Neural cell (in vitro differentiated cells): ENCODE measurements at regions not wholly inside any gene's neighbourhood (a gene's known extent, or its start where the extent isn't known, plus 50 kb on each side); places are given as distances from the start of the nearest gene placed in this dataset.

Experiments
- H2AFZ ChIP-seq: fragments of 200-600, 300-800 bp; sonication (generic), shearing (Covaris generic); 2 replicates; pipeline ENCODE4 v1.6.0; 2014; ENCODE audit warnings: low read depth, mild to moderate bottlenecking, antibody characterized with exemption, low read length, moderate library complexity
- H3F3A ChIP-seq: fragments of 200-600 bp; shearing (Covaris generic); 2 replicates; pipeline ENCODE4 v1.6.1; 2016; ENCODE audit warnings: mild to moderate bottlenecking, moderate library complexity, mixed read lengths, antibody characterized with exemption, low read length; ENCODE audit not compliant: insufficient read depth, poor library complexity, severe bottlenecking
- H3K27ac ChIP-seq: fragments of 200-600, 300-800 bp; sonication (generic), shearing (Covaris generic); 2 replicates; pipeline ENCODE4 v1.5.1; 2014; ENCODE audit warnings: mild to moderate bottlenecking, low read length, moderate library complexity
- H3K27me3 ChIP-seq: fragments of 300-800, 200-600 bp; sonication (generic), shearing (Covaris generic); 2 replicates; pipeline ENCODE4 v1.6.0; 2014; ENCODE audit warnings: mild to moderate bottlenecking, low read depth, low read length, moderate library complexity; ENCODE audit not compliant: insufficient read depth
- H3K36me3 ChIP-seq: fragments of 300-800, 200-600 bp; sonication (generic), shearing (Covaris generic); 2 replicates; pipeline ENCODE4 v1.5.1; 2014; ENCODE audit warnings: mild to moderate bottlenecking, antibody characterized with exemption, low read length, moderate library complexity; ENCODE audit not compliant: insufficient read depth
- H3K4me2 ChIP-seq: fragments of 300-800, 200-600 bp; sonication (generic), shearing (Covaris generic); 2 replicates; pipeline ENCODE4 v1.6.0; 2014; ENCODE audit warnings: mild to moderate bottlenecking, low read length
- H3K4me3 ChIP-seq: fragments of 300-800, 200-600 bp; sonication (generic), shearing (Covaris generic); 2 replicates; pipeline ENCODE4 v1.5.1; 2014; ENCODE audit warnings: mild to moderate bottlenecking, low read length, moderate library complexity
- H3K79me2 ChIP-seq: fragments of 200-600 bp; shearing (Covaris generic); replicated peaks from 2 replicates; pipeline ENCODE4 v1.6.0; 2014; ENCODE audit warnings: mild to moderate bottlenecking, low read length, moderate library complexity; ENCODE audit not compliant: insufficient read depth
- H3K9ac ChIP-seq: fragments of 300-800, 200-600 bp; sonication (generic), shearing (Covaris generic); 2 replicates; pipeline ENCODE4 v1.6.1; 2016; ENCODE audit warnings: mild to moderate bottlenecking, low read length, mixed read lengths
- H3K9me2 ChIP-seq: fragments of 200-600 bp; shearing (Covaris generic); 2 replicates; pipeline ENCODE4 v1.6.1; 2016; ENCODE audit warnings: mild to moderate bottlenecking, low read length, mixed read lengths; ENCODE audit not compliant: insufficient read depth
- H3K9me3 ChIP-seq: fragments of 200-600, 300-800 bp; sonication (generic), shearing (Covaris generic); 2 replicates; pipeline ENCODE4 v1.6.1; 2016; ENCODE audit warnings: mild to moderate bottlenecking, mixed run types, low read length, moderate library complexity, mixed read lengths
- H4K20me1 ChIP-seq: fragments of 200-600 bp; shearing (Covaris generic); 2 replicates; pipeline ENCODE4 v1.6.1; 2016; ENCODE audit warnings: mild to moderate bottlenecking, mixed run types; ENCODE audit not compliant: insufficient read depth
- CTCF ChIP-seq: fragments of 450-650 bp; IDR thresholded peaks from 2 replicates; pipeline ENCODE4 v1.5.1; 2014; ENCODE audit warnings: antibody characterized with exemption, mild to moderate bottlenecking, moderate library complexity; ENCODE audit not compliant: poor library complexity, severe bottlenecking
- EZH2 ChIP-seq: fragments of 200-600, 300-800 bp; shearing (Covaris generic), sonication (generic); IDR thresholded peaks from 2 replicates; pipeline ENCODE4 v1.6.1; 2014; ENCODE audit warnings: antibody characterized with exemption, low read length, borderline replicate concordance, mild to moderate bottlenecking; ENCODE audit not compliant: insufficient read depth, poor library complexity, severe bottlenecking
- MXI1 ChIP-seq: fragments of 450-650 bp; conservative IDR thresholded peaks from 2 replicates; pipeline ENCODE4 v1.6.1; 2014; ENCODE audit warnings: antibody characterized with exemption, mild to moderate bottlenecking; ENCODE audit not compliant: poor library complexity, severe bottlenecking
- POLR2AphosphoS5 ChIP-seq: IDR thresholded peaks from 2 replicates; pipeline ENCODE4 v1.6.1; 2012
- REST ChIP-seq: IDR thresholded peaks from 2 replicates; pipeline ENCODE4 v1.6.1; 2012; ENCODE audit warnings: borderline replicate concordance
- SMC3 ChIP-seq: fragments of 450-650 bp; conservative IDR thresholded peaks from 2 replicates; pipeline ENCODE4 v1.6.1; 2014; ENCODE audit warnings: antibody characterized with exemption, mild to moderate bottlenecking, moderate library complexity; ENCODE audit not compliant: poor library complexity
- TAF1 ChIP-seq: IDR thresholded peaks from 2 replicates; pipeline ENCODE4 v1.6.1; 2012; ENCODE audit warnings: low read depth

DNA sequence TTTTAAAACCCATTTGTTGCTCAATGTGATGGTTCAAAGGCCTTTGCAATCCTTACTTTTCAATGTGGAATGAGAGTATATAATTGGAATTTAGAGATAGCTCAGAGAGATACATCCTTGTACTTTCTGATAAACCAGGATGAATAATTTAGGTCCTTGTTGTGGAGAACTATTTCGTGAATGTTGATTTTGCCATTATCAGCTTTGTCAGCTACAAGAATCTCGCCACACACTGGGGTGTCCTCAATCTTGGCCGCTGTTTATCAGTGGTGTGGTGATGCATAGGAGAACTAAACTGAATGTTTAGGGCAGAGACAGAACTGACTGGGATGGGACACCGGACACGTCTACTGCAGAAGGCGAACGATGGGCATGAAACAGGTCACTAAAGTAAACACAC is 111.2 kb upstream of the SLC35B3 start:
- Histone ChIP-seq H3K4me3 (no peak overlapping the region), H3K27ac (no peak overlapping the region), H4K20me1 (no peaks in the 10 kb centered on the region), H3K9me2 (no peaks in the 10 kb centered on the region), H3K36me3 (no peaks in the 10 kb centered on the region), H3K4me2 (no peak overlapping the region), H3K27me3 (no peaks in the 10 kb centered on the region), H3F3A (no peaks in the 10 kb centered on the region), H3K79me2 (no peaks in the 10 kb centered on the region), H3K9me3 (no peaks in the 10 kb centered on the region), H3K9ac (no peak overlapping the region), H2AFZ (no peak overlapping the region)
- no peak for TF ChIP-seq TAF1
- no peak for TF ChIP-seq REST
- no peak for TF ChIP-seq CTCF
- no peak for TF ChIP-seq EZH2
- TF ChIP-seq MXI1 = no peak
- TF ChIP-seq POLR2AphosphoS5 = no peak

- no peaks in the 10 kb centered on the region for H3K9me3 ChIP-seq
- H3K9me2 ChIP-seq = no peaks in the 10 kb centered on the region
- H3K4me2 ChIP-seq = no peak overlapping the region
- H3K27me3 ChIP-seq = no peaks in the 10 kb centered on the region
- H3K4me3 ChIP-seq = no peak overlapping the region
- no peaks in the 10 kb centered on the region for H3K36me3 ChIP-seq
- TF ChIP-seq MXI1 (no peak), CTCF (no peak), SMC3 (no peak)
- H3F3A ChIP-seq = no peaks in the 10 kb centered on the region
- H4K20me1 ChIP-seq = no peaks in the 10 kb centered on the region
- no peaks in the 10 kb centered on the region for H3K79me2 ChIP-seq
- H3K9ac ChIP-seq = no peak overlapping the region
- H3K27ac ChIP-seq = no peak overlapping the region
- H2AFZ ChIP-seq = no peak overlapping the region
These were observed 110.0 kb upstream of the SLC35B3 start for GRCh38 chr6:8545336-8545735.
